ENCODE measurements at regions not wholly inside any gene's neighbourhood (a gene's known extent, or its start where the extent isn't known, plus 50 kb on each side); places are given as distances from the start of the nearest gene placed in this dataset.

DNA sequence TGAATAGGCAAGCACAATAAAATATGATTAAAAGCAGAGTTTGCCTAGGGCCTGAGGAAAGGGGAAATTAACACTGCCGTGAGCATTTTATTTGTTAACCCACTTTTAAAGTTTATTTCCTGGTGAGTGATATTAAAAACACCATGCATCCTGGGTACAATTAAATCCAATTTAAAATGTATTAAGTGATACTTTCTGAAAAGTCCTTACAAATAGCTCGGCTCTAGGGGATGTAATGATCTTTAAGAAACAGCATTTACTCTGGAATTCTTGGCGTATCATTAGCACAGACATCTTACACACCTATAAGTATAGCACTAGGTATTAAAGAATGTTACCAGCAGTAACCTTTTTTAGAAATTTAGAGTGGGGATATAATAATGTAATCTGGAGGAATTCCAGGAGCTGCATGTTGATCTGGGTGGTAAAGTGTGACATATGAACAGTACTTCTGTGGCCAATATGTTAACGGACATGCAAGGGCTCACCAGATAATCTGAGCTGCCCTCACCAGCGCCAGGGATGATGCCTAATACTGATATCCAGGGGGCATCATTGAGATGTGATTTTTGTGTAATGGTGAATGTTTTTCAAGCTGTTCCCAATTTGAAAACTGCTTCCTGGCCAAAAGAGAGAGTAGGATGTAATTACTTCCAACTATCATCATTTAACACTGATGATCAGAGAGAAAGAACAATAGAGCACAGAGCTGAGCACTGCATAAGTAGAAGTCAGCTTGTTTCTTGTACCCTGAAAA is 235.9 kb downstream of the DSEL start (continued):
- TF ChIP-seq HDAC2 (IDR thresholded peaks at IDR 0.05; ENCODE audit: borderline replicate concordance in 1 of 2, low read depth in 2 of 2, low read length in 2 of 2) (no peak), TAF7 (optimal IDR thresholded peaks at IDR 0.05; ENCODE audit: borderline replicate concordance, low read depth, low read length) (no peak), BACH1 (IDR thresholded peaks at IDR 0.05; ENCODE audit: low read length) (no peak), KDM5A (IDR thresholded peaks at IDR 0.05; ENCODE audit: low read length) (no peak), CBX8 (IDR thresholded peaks at IDR 0.05; ENCODE audit: borderline replicate concordance, low read depth, low read length) (no peak)

Measured in H1 (cell line).